ENCODE measurements at regions not wholly inside any gene's neighbourhood (a gene's known extent, or its start where the extent isn't known, plus 50 kb on each side); places are given as distances from the start of the nearest gene placed in this dataset.

DNA sequence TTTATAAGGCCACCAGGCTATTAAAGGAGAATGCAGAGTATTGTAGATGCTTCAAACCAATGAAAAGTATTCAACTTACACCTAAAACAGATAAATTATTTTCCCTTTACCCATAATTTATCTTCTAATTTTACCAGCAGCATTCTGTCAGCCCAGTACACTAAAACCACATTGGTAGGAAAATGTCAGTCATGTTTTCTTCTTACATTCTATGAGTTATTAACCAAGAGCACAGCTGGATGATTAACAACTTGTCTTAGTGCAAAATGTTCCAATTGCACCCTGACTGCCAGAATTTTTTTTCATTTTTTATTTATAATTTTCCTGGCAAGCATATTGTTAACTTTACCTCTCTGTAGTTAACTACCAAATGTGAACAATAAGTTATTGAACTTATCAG lies 79.0 kb upstream of the WDR75 start:
- no peaks in the 10 kb centered on the region for H3K9me3 ChIP-seq
- DNase-seq: no peak
- FAIRE-seq: no peak
- ATAC-seq: no peak
- H3K4me1 ChIP-seq: no peaks in the 10 kb centered on the region
- H3K4me3 ChIP-seq: no peak overlapping the region
- H3K27ac ChIP-seq: no peak overlapping the region
- no peaks in the 10 kb centered on the region for H3K27me3 ChIP-seq
- no peaks in the 10 kb centered on the region for H3K36me3 ChIP-seq
- intact Hi-C loops (cut with DNase I): no loop called here
- TF ChIP-seq, protein P1, sequence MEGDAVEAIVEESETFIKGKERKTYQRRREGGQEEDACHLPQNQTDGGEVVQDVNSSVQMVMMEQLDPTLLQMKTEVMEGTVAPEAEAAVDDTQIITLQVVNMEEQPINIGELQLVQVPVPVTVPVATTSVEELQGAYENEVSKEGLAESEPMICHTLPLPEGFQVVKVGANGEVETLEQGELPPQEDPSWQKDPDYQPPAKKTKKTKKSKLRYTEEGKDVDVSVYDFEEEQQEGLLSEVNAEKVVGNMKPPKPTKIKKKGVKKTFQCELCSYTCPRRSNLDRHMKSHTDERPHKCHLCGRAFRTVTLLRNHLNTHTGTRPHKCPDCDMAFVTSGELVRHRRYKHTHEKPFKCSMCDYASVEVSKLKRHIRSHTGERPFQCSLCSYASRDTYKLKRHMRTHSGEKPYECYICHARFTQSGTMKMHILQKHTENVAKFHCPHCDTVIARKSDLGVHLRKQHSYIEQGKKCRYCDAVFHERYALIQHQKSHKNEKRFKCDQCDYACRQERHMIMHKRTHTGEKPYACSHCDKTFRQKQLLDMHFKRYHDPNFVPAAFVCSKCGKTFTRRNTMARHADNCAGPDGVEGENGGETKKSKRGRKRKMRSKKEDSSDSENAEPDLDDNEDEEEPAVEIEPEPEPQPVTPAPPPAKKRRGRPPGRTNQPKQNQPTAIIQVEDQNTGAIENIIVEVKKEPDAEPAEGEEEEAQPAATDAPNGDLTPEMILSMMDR (IDR thresholded peaks at IDR 0.05): no peak

DNA sequence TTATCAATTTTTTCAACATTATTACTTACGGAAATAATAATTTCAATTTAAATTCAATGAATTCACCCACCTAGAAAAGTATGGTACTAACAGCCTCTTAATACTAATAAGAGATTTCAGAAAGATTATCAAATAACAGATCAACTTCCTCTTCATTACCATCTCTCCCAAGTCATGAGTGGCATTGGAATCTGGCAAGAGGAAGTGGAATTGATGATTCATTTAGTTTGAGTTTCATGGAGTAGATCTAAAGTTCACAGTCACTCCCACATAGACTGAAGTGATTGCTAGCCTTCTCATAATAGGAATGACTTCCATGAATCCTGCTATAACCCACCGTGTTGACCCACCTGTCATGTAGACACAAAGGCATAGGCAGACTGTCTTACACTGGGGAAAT lies 77.7 kb upstream of the WDR75 start:
- Histone ChIP-seq H3K9me3 (no peaks in the 10 kb centered on the region), H3K27me3 (no peaks in the 10 kb centered on the region), H3K27ac (no peak overlapping the region), H3K36me3 (no peaks in the 10 kb centered on the region), H3K4me1 (no peaks in the 10 kb centered on the region), H3K4me3 (no peak overlapping the region)
- peak in 2 of 4 donors; percentile 53 to 61 for ATAC-seq
- WGBS, 2 donors: 88 to 95% methylated on average over 2 of the region's 2 CpGs
- TF ChIP-seq, protein P1 (IDR thresholded peaks at IDR 0.05): no peak
- no peak for FAIRE-seq
- DNase-seq: no peak
- intact Hi-C loops (cut with DNase I): no loop called here

DNA sequence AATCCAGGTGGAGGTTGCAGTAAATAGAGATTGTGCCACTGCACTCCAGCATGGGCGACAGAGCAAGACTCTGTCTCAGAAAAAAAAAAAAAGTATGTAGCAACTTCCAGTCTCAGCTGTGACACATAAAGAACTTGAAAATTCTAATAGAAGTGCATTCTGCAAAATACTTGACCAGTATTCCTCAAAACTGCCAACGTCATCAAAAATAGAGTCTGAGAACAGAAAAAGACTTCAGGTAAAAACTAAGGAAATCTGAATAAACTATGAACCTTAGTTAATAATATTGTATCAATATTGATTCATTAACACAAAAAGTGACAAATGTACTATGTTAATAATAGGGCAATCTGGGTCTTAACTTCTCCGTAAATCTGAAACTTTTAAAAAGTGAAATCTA lies 76.7 kb upstream of the WDR75 start:
- FAIRE-seq (no peak), DNase-seq (no peak), ATAC-seq (no peak)
- intact Hi-C loops (cut with DNase I): no loop called here
- Histone ChIP-seq H3K4me3 (no peak overlapping the region), H3K9me3 (no peaks in the 10 kb centered on the region), H3K27ac (no peak overlapping the region), H3K27me3 (no peaks in the 10 kb centered on the region), H3K4me1 (no peaks in the 10 kb centered on the region), H3K36me3 (no peaks in the 10 kb centered on the region)
- TF ChIP-seq, protein P1 (IDR thresholded peaks at IDR 0.05): no peak
- WGBS, 2 donors: 87 to 95% methylated on average over 3 of the region's 3 CpGs

DNA sequence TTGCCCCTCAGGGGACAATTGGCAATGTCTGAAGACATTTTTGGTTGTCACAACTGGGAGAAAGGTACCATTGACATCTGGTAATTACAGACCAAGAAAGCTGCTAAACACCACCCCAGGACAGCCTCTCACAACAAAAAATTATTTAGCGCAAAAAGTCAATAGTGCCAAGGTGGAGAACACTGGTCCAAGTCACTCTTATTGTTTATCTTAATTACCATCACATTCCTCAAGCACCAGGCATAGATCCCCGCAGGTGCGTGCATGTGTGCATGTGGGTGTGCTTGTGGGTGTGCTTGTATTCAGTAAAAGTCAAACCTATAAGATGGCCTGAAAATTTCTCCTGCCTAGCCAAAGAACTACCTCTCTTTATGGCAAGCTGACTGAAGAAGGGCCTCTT lies 74.9 kb upstream of the WDR75 start:
- ATAC-seq (no peak), DNase-seq (no peak), FAIRE-seq (no peak)
- Histone ChIP-seq H3K4me3 (no peak overlapping the region), H3K36me3 (no peaks in the 10 kb centered on the region), H3K4me1 (no peaks in the 10 kb centered on the region), H3K27me3 (no peaks in the 10 kb centered on the region), H3K27ac (no peak overlapping the region), H3K9me3 (no peaks in the 10 kb centered on the region)
- TF ChIP-seq, protein P1 (IDR thresholded peaks at IDR 0.05): no peak
- WGBS, 2 donors: 87 to 92% methylated on average over 3 of the region's 3 CpGs
- intact Hi-C loops (cut with DNase I): no loop called here

DNA sequence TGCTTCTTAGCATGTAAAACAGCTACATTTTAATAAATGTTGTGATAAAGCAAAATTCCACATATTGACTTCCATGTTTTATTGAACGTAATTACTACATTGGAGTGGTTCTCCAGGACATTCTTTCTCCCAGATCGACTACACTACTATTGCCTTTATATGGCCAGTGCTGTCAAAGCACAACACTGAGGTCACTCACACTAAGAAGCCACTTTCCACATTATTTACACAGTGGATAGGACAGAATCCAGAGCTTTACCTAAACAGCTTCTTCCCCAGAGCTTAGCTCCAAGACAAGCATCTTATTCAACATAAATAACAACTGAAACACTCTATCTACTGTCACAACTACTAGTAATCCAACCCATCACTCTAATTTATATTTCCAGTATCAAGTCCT lies 73.9 kb upstream of the WDR75 start:
- intact Hi-C loops (cut with DNase I): no loop called here
- Histone ChIP-seq H3K4me3 (no peak overlapping the region), H3K36me3 (no peaks in the 10 kb centered on the region), H3K27ac (no peak overlapping the region), H3K27me3 (no peaks in the 10 kb centered on the region), H3K4me1 (no peaks in the 10 kb centered on the region), H3K9me3 (no peaks in the 10 kb centered on the region)
- 75 to 82% methylated on average over 2 of the region's 2 CpGs for whole genome bisulfite sequencing, 2 donors
- FAIRE-seq (no peak), DNase-seq (no peak), ATAC-seq (no peak)
- TF ChIP-seq, protein P1 (IDR thresholded peaks at IDR 0.05): no peak

Measured in pancreas (tissue), 10 donors.